ENCODE measurements at regions not wholly inside any gene's neighbourhood (a gene's known extent, or its start where the extent isn't known, plus 50 kb on each side); places are given as distances from the start of the nearest gene placed in this dataset.
"Not testable (repeated sequence)": the region's sequence is repeated elsewhere in the genome, so short reads cannot be mapped to it uniquely, and the experiment has no call there.

DNA sequence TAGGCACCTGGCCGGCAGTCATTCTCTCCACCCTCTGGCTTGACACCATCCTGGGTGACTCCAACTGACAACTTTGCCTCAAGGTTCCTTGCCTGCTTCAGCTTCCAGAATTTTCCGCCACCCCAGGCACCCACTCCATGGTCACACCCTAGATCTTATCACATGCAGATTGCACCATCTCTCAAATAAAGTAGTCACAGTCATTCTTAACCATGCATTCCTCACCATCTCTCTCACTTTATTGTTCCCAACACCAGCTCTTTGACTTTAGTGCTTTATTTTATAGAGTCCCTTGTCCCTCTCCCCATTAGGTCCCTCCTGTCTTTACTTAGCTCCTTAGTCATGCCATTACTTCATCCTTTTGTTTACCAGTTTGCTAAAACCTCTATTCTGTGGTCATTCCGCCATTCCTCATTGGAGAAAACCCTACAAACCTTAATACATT is 351.7 kb downstream of the SPRY2 start:
- Mint-ChIP-seq H3K27ac (ENCODE audit: unreplicated experiment) (no peak overlapping the region), H3K27me3 (ENCODE audit: unreplicated experiment) (no peaks in the 10 kb centered on the region), H3K36me3 (ENCODE audit: low read depth, unreplicated experiment) (no peaks in the 10 kb centered on the region), H3K4me1 (ENCODE audit: unreplicated experiment) (no peaks in the 10 kb centered on the region), H3K9me3 (ENCODE audit: unreplicated experiment) (no peaks in the 10 kb centered on the region), H3K4me3 (ENCODE audit: unreplicated experiment) (no peak overlapping the region)
- TF ChIP-seq CTCF (IDR thresholded peaks at IDR 0.05; ENCODE audit: unreplicated experiment), result no peak
- DNase-seq (ENCODE audit: low spot score), result no peak

- Mint-ChIP-seq H3K4me1 (ENCODE audit: unreplicated experiment) (no peaks in the 10 kb centered on the region), H3K36me3 (ENCODE audit: low read depth, unreplicated experiment) (no peaks in the 10 kb centered on the region), H3K27me3 (ENCODE audit: unreplicated experiment) (no peaks in the 10 kb centered on the region), H3K27ac (ENCODE audit: unreplicated experiment) (no peak overlapping the region), H3K9me3 (ENCODE audit: unreplicated experiment) (no peaks in the 10 kb centered on the region), H3K4me3 (ENCODE audit: unreplicated experiment) (no peak overlapping the region)
- no peak for TF ChIP-seq CTCF (IDR thresholded peaks at IDR 0.05; ENCODE audit: unreplicated experiment)
- DNase-seq (ENCODE audit: low spot score), result no peak
These were observed 352.4 kb downstream of the SPRY2 start for GRCh38 chr13:79988573-79988972.

DNA sequence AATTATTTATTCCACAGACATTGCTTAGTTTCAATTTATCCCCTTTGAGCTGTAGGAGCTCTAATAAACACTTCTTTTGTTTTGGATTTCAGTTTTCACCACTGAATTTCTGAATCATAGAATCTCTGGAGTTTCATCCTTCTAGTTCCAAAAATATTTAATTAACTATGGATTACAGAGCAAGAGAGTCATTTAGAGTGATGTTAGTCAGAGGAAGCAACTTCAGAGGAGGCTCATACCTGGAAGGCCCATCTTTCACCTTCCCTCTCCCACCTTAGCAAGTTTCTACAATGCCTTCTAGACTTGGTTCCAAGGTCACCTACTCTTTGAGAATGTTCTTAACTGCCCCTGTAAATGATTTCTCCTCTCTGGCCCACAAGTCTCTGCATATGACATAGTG is 353.2 kb downstream of the SPRY2 start:
- no peaks in the 10 kb centered on the region for H3K9me3 Mint-ChIP-seq (ENCODE audit: unreplicated experiment)

DNA sequence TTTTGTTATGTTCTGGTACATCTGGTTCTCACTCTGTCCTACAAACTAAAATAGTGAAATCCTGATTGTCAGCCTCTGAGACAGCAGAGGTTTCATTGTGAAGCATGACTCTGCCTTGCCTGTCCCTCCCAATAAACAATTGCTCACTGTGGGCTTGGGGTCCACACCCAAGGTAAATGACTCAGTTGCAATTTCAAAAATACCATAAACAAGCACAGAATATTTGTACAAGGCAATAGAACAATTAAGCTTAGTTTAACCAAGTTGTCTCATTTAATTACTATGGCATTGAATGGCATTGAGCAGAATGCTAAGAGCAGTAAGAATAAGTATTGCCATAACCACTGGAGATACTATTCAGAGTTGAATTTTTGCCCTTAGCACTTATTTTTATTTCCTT is 353.6 kb downstream of the SPRY2 start:
- H3K9me3 Mint-ChIP-seq (ENCODE audit: unreplicated experiment), result no peaks in the 10 kb centered on the region
- H3K36me3 Mint-ChIP-seq (ENCODE audit: low read depth, unreplicated experiment), result no peaks in the 10 kb centered on the region
- H3K27me3 Mint-ChIP-seq (ENCODE audit: unreplicated experiment), result no peaks in the 10 kb centered on the region
- H3K27ac Mint-ChIP-seq (ENCODE audit: unreplicated experiment), result no peak overlapping the region
- no peak for TF ChIP-seq CTCF (IDR thresholded peaks at IDR 0.05; ENCODE audit: unreplicated experiment)
- H3K4me3 Mint-ChIP-seq (ENCODE audit: unreplicated experiment), result no peak overlapping the region
- H3K4me1 Mint-ChIP-seq (ENCODE audit: unreplicated experiment), result no peaks in the 10 kb centered on the region
- DNase-seq (ENCODE audit: low spot score), result no peak

More for the DNA sequence above, 353.2 kb downstream of the SPRY2 start:
- Mint-ChIP-seq H3K4me1 (ENCODE audit: unreplicated experiment) (no peaks in the 10 kb centered on the region), H3K4me3 (ENCODE audit: unreplicated experiment) (no peak overlapping the region), H3K27me3 (ENCODE audit: unreplicated experiment) (no peaks in the 10 kb centered on the region), H3K27ac (ENCODE audit: unreplicated experiment) (no peak overlapping the region), H3K36me3 (ENCODE audit: low read depth, unreplicated experiment) (no peaks in the 10 kb centered on the region)
- no peak for TF ChIP-seq CTCF (IDR thresholded peaks at IDR 0.05; ENCODE audit: unreplicated experiment)
- DNase-seq (ENCODE audit: low spot score), result no peak

GRCh38 chr13:79986890-79987289 is 354.0 kb downstream of the SPRY2 start:
- no peaks in the 10 kb centered on the region for H3K27me3 Mint-ChIP-seq (ENCODE audit: unreplicated experiment)
- H3K9me3 Mint-ChIP-seq (ENCODE audit: unreplicated experiment), result no peaks in the 10 kb centered on the region
- H3K4me1 Mint-ChIP-seq (ENCODE audit: unreplicated experiment), result no peaks in the 10 kb centered on the region
- no peak overlapping the region for H3K4me3 Mint-ChIP-seq (ENCODE audit: unreplicated experiment)
- no peaks in the 10 kb centered on the region for H3K36me3 Mint-ChIP-seq (ENCODE audit: low read depth, unreplicated experiment)
- no peak for TF ChIP-seq CTCF (IDR thresholded peaks at IDR 0.05; ENCODE audit: unreplicated experiment)
- H3K27ac Mint-ChIP-seq (ENCODE audit: unreplicated experiment), result no peak overlapping the region
- no peak for DNase-seq (ENCODE audit: low spot score)

- H3K4me3 Mint-ChIP-seq (ENCODE audit: unreplicated experiment), result not testable (repeated sequence)
These were observed 365.8 kb downstream of the SPRY2 start for GRCh38 chr13:79974935-79975650.

More at GRCh38 chr13:79974935-79975650, 365.8 kb downstream of the SPRY2 start:
- not testable (repeated sequence) for DNase-seq (ENCODE audit: low spot score); H3K36me3 Mint-ChIP-seq (ENCODE audit: low read depth, unreplicated experiment); H3K27me3 Mint-ChIP-seq (ENCODE audit: unreplicated experiment); H3K4me1 Mint-ChIP-seq (ENCODE audit: unreplicated experiment); H3K27ac Mint-ChIP-seq (ENCODE audit: unreplicated experiment); H3K9me3 Mint-ChIP-seq (ENCODE audit: unreplicated experiment)

Measured in endothelial cell (in vitro differentiated cells).